ENCODE measurements at regions not wholly inside any gene's neighbourhood (a gene's known extent, or its start where the extent isn't known, plus 50 kb on each side); places are given as distances from the start of the nearest gene placed in this dataset.
A peak's percentile ranks its signal among the peaks of the same experiment; 100 is the strongest.

- TF ChIP-seq, protein P1, sequence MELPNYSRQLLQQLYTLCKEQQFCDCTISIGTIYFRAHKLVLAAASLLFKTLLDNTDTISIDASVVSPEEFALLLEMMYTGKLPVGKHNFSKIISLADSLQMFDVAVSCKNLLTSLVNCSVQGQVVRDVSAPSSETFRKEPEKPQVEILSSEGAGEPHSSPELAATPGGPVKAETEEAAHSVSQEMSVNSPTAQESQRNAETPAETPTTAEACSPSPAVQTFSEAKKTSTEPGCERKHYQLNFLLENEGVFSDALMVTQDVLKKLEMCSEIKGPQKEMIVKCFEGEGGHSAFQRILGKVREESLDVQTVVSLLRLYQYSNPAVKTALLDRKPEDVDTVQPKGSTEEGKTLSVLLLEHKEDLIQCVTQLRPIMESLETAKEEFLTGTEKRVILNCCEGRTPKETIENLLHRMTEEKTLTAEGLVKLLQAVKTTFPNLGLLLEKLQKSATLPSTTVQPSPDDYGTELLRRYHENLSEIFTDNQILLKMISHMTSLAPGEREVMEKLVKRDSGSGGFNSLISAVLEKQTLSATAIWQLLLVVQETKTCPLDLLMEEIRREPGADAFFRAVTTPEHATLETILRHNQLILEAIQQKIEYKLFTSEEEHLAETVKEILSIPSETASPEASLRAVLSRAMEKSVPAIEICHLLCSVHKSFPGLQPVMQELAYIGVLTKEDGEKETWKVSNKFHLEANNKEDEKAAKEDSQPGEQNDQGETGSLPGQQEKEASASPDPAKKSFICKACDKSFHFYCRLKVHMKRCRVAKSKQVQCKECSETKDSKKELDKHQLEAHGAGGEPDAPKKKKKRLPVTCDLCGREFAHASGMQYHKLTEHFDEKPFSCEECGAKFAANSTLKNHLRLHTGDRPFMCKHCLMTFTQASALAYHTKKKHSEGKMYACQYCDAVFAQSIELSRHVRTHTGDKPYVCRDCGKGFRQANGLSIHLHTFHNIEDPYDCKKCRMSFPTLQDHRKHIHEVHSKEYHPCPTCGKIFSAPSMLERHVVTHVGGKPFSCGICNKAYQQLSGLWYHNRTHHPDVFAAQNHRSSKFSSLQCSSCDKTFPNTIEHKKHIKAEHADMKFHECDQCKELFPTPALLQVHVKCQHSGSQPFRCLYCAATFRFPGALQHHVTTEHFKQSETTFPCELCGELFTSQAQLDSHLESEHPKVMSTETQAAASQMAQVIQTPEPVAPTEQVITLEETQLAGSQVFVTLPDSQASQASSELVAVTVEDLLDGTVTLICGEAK (IDR thresholded peaks at IDR 0.05): no peak
- TF ChIP-seq, protein P1 (CRISPR knock-in tag; IDR thresholded peaks at IDR 0.05): peak; percentile 54; the same call in 1 of the 2 replicates
Measured at GRCh38 chr11:134849833-134850232, 437.8 kb upstream of the B3GAT1 start (continued).

- Histone ChIP-seq H3K36me3 (replicated peaks in 1 of 2; ENCODE audit: control insufficient read depth in 1 of 2, insufficient read depth in 2 of 2, low read length in 2 of 2) (no peaks in the 10 kb centered on the region), H3K4me3 (replicated peaks in 1 of 3; ENCODE audit: insufficient read depth in 1 of 3, low read depth in 2 of 3, low read length in 3 of 3) (no peak overlapping the region), H3K9ac (ENCODE audit: insufficient read depth, low read depth, low read length) (no peak overlapping the region), H2AFZ (ENCODE audit: low read length) (no peak overlapping the region), H3K27me3 (ENCODE audit: control insufficient read depth in 1 of 2, insufficient read depth in 2 of 2, low read length in 2 of 2) (peaks cover 8 to 14% of the 10 kb centered on the region in 2 experiments; a peak in 3 of 5 replicates), H3K4me1 (ENCODE audit: insufficient read depth, low read length) (no peaks in the 10 kb centered on the region), H4K20me1 (ENCODE audit: insufficient read depth, low read length) (no peaks in the 10 kb centered on the region), H3K9me3 (ENCODE audit: low read length) (no peaks in the 10 kb centered on the region), H3K27ac (ENCODE audit: extremely low read length, insufficient read depth, low read length) (no peak overlapping the region), H3K4me2 (ENCODE audit: low read depth, low read length) (no peak overlapping the region), H3K79me2 (ENCODE audit: insufficient read depth, low read length) (no peaks in the 10 kb centered on the region)
- ATAC-seq: no peak
- no peak for DNase-seq (ENCODE audit: low spot score)
- intact Hi-C loops (cut with micrococcal nuclease; ENCODE audit: unreplicated experiment) (no loop called here), in situ Hi-C loops (cut with HindIII; ENCODE audit: extremely low pct_ligation_motif_present, low pct_unique_long_range_greater_than_20kb) (no loop called here)
- BruUV-seq (replicated peaks): no TSS peak
- FAIRE-seq: no peak
- TF ChIP-seq, protein P2, sequence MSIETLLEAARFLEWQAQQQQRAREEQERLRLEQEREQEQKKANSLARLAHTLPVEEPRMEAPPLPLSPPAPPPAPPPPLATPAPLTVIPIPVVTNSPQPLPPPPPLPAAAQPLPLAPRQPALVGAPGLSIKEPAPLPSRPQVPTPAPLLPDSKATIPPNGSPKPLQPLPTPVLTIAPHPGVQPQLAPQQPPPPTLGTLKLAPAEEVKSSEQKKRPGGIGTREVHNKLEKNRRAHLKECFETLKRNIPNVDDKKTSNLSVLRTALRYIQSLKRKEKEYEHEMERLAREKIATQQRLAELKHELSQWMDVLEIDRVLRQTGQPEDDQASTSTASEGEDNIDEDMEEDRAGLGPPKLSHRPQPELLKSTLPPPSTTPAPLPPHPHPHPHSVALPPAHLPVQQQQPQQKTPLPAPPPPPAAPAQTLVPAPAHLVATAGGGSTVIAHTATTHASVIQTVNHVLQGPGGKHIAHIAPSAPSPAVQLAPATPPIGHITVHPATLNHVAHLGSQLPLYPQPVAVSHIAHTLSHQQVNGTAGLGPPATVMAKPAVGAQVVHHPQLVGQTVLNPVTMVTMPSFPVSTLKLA (IDR thresholded peaks at IDR 0.05): peak; percentile 83
- TF ChIP-seq, protein P3, sequence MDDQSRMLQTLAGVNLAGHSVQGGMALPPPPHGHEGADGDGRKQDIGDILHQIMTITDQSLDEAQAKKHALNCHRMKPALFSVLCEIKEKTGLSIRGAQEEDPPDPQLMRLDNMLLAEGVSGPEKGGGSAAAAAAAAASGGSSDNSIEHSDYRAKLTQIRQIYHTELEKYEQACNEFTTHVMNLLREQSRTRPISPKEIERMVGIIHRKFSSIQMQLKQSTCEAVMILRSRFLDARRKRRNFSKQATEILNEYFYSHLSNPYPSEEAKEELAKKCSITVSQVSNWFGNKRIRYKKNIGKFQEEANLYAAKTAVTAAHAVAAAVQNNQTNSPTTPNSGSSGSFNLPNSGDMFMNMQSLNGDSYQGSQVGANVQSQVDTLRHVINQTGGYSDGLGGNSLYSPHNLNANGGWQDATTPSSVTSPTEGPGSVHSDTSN (CRISPR knock-in tag; IDR thresholded peaks at IDR 0.05; ENCODE audit: borderline replicate concordance): no peak
- CTCF ChIA-PET (ENCODE audit: low intra/inter-chr PET ratio, low total read pairs): no interaction called here
- POLR2A ChIA-PET: no interaction called here
- 26% methylated on average over 9 of the region's 17 CpGs for WGBS (ENCODE audit: low lambda C conversion rate)
Measured at GRCh38 chr11:134847083-134847715, 435.2 kb upstream of the B3GAT1 start.
